HEK293 (cell line): ENCODE measurements at regions not wholly inside any gene's neighbourhood (a gene's known extent, or its start where the extent isn't known, plus 50 kb on each side); places are given as distances from the start of the nearest gene placed in this dataset.

Experiments
- CTCF ChIA-PET: fragments of 350-600 bp; formaldehyde crosslinking; extraction: SDS; loops from one replicate; lab custom pipeline; 2021; ENCODE audit warnings: antibody characterized with exemption; lab: Yijun Ruan, JAX
- POLR2A ChIA-PET: fragments of 300-600 bp; formaldehyde crosslinking; extraction: SDS; loops from one replicate; lab custom pipeline; 2020; ENCODE audit warnings: antibody characterized with exemption, inconsistent platforms; lab: Yijun Ruan, JAX
- H3K27ac ChIP-seq: fragments of 200-500 bp; sonication (Bioruptor generic); 2 replicates; pipeline ENCODE4 v1.5.1; 2014; ENCODE audit warnings: low read depth, low read length, control low read depth, inconsistent platforms; ENCODE audit errors: extremely low read depth
- H3K36me3 ChIP-seq, 2 experiments: fragments of 200-500 bp in 1 of 2; sonication (Bioruptor generic) in 1 of 2; 1 replicate in 1 of 2; 2 replicates in 1 of 2; pipeline ENCODE4 v1.5.1; 2014 to 2017; ENCODE audit warnings: inconsistent platforms in 2 of 2, low read length in 2 of 2; ENCODE audit not compliant: control insufficient read depth in 2 of 2, insufficient read depth in 1 of 2
- H3K4me1 ChIP-seq: fragments of 200-500 bp; sonication (Bioruptor generic); 2 replicates; pipeline ENCODE4 v1.5.1; 2014; ENCODE audit warnings: mild to moderate bottlenecking, low read length, inconsistent platforms; ENCODE audit not compliant: control insufficient read depth, insufficient read depth
- H3K4me3 ChIP-seq: 2 replicates; pipeline ENCODE4 v1.5.1; 2011; ENCODE audit warnings: low read depth, mild to moderate bottlenecking, control low read depth, low read length, moderate library complexity
- H3K9me3 ChIP-seq: fragments of 200-500 bp; sonication (Bioruptor generic); 2 replicates; pipeline ENCODE4 v1.5.1; 2014; ENCODE audit warnings: low read depth, low read length, inconsistent platforms; ENCODE audit not compliant: control insufficient read depth, insufficient read depth
- HOXA7 ChIP-seq: sonication (generic); formaldehyde crosslinking; IDR thresholded peaks from 2 replicates; pipeline ENCODE4 v1.8.1; 2022; ENCODE audit warnings: missing genetic modification reagents, borderline replicate concordance
- INSM2 ChIP-seq: fragments of 450-650 bp; formaldehyde crosslinking; IDR thresholded peaks from 2 replicates; pipeline ENCODE4 v1.5.1; 2016; ENCODE audit warnings: missing biosample characterization, missing genetic modification characterization
- KLF8 ChIP-seq: fragments of 450-650 bp; formaldehyde crosslinking; IDR thresholded peaks from 2 replicates; pipeline ENCODE4 v1.5.1; 2016; ENCODE audit warnings: missing biosample characterization, missing genetic modification characterization
- SETDB1 ChIP-seq: IDR thresholded peaks from one replicate; pipeline ENCODE4 v1.6.1; 2017; ENCODE audit warnings: mild to moderate bottlenecking, low read length, moderate library complexity, mixed read lengths; ENCODE audit not compliant: insufficient read length
- SP2 ChIP-seq: fragments of 450-650 bp; formaldehyde crosslinking; IDR thresholded peaks from 2 replicates; pipeline ENCODE4 v1.5.1; 2016; ENCODE audit warnings: missing biosample characterization, missing genetic modification characterization
- ZNF274 ChIP-seq, 2 experiments: fragments of 200-500 bp in 1 of 2; fragments of 450-650 bp in 1 of 2; sonication (Bioruptor generic) in 1 of 2; formaldehyde crosslinking in 1 of 2; IDR thresholded peaks; 2 replicates each; pipeline versions ENCODE4 v1.5.1 to v1.6.1; 2014 to 2016; ENCODE audit warnings: borderline replicate concordance in 1 of 2, inconsistent platforms in 1 of 2, low read length in 1 of 2, missing biosample characterization in 1 of 2, missing genetic modification characterization in 1 of 2
- ZNF292 ChIP-seq: fragments of 450-650 bp; formaldehyde crosslinking; IDR thresholded peaks from 2 replicates; pipeline ENCODE4 v1.5.1; 2016; ENCODE audit warnings: low read depth, missing biosample characterization, missing genetic modification characterization, borderline replicate concordance
- ZNF48 ChIP-seq: fragments of 450-650 bp; formaldehyde crosslinking; IDR thresholded peaks from 2 replicates; pipeline ENCODE4 v1.5.1; 2016; ENCODE audit warnings: missing biosample characterization, missing genetic modification characterization
- ZNF623 ChIP-seq: fragments of 450-650 bp; formaldehyde crosslinking; IDR thresholded peaks from 2 replicates; pipeline ENCODE4 v1.5.1; 2016; ENCODE audit warnings: missing biosample characterization, missing genetic modification characterization
- ZNF785 ChIP-seq: fragments of 450-650 bp; formaldehyde crosslinking; IDR thresholded peaks from 2 replicates; pipeline ENCODE4 v1.5.1; 2016; ENCODE audit warnings: missing biosample characterization, missing genetic modification characterization
- ZSCAN5A ChIP-seq: fragments of 450-650 bp; formaldehyde crosslinking; IDR thresholded peaks from 2 replicates; pipeline ENCODE4 v1.5.1; 2016; ENCODE audit warnings: missing biosample characterization, missing genetic modification characterization
- TF ChIP-seq, protein P1 (sequence below): fragments of 450-650 bp; formaldehyde crosslinking; IDR thresholded peaks from 2 replicates; pipeline ENCODE4 v1.5.1; 2016; ENCODE audit warnings: missing biosample characterization, missing genetic modification characterization
- TF ChIP-seq, protein P2 (sequence below): fragments of 450-650 bp; formaldehyde crosslinking; IDR thresholded peaks from 2 replicates; pipeline ENCODE4 v1.5.1; 2016; ENCODE audit warnings: missing biosample characterization, missing genetic modification characterization
- TF ChIP-seq, protein P3 (sequence below): fragments of 450-650 bp; formaldehyde crosslinking; IDR thresholded peaks from 2 replicates; pipeline ENCODE4 v1.5.1; 2016; ENCODE audit warnings: missing biosample characterization, missing genetic modification characterization
- TF ChIP-seq, protein P4 (sequence below): fragments of 450-650 bp; formaldehyde crosslinking; IDR thresholded peaks from 2 replicates; pipeline ENCODE4 v1.5.1; 2017; ENCODE audit warnings: missing biosample characterization, missing genetic modification characterization
- TF ChIP-seq, protein P5 (sequence below): fragments of 450-650 bp; formaldehyde crosslinking; IDR thresholded peaks from 2 replicates; pipeline ENCODE4 v1.5.1; 2016; ENCODE audit warnings: missing biosample characterization, missing genetic modification characterization

GRCh38 chr4:124455671-124456070 lies 256.9 kb downstream of the ANKRD50 start (continued):
- TF ChIP-seq, protein P1, sequence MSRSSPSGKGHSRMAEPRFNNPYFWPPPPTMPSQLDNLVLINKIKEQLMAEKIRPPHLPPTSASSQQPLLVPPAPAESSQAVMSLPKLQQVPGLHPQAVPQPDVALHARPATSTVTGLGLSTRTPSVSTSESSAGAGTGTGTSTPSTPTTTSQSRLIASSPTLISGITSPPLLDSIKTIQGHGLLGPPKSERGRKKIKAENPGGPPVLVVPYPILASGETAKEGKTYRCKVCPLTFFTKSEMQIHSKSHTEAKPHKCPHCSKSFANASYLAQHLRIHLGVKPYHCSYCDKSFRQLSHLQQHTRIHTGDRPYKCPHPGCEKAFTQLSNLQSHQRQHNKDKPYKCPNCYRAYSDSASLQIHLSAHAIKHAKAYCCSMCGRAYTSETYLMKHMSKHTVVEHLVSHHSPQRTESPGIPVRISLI, result no peak
- TF ChIP-seq SP2, result no peak
- TF ChIP-seq, all 188 proteins: peak for 0

DNA sequence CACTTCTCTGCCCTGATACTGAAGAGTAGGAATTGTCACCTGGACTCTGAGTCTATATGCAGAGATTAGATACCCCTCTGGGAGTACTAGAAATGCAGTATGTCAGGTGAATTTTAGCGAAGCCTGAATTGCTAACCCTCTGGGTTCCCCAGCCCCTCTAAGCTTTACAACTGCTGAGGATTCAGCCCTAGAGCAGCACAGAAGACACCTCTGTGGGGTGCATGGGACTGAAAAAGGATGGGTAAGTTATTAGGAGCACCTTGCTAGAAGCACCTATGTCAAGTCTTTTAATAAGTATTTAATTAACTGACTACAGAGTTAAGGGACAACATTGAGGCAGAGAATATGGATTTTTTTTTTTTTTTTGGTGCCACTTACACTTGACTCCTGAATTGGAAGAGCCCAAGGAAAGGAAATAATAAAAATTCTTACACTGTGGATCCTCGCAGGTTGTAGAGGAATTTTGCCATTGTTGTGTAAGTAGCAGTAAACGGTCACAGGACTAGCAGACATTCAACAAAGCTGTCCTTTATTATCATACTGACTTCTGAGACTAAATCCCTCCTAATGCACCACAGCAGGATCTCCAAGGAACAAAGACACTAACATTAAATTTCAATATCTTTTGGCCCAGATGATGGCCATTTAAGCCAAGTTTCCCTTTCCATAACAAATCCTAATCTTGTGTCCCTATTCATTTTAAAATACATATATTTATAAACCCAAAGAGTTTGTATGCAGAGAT lies 253.2 kb downstream of the ANKRD50 start:
- POLR2A ChIA-PET, result no interaction called here
- no peaks in the 10 kb centered on the region for H3K4me1 ChIP-seq
- TF ChIP-seq SETDB1, result no peak
- TF ChIP-seq, all 188 proteins: peak for 0
- no peak overlapping the region for H3K4me3 ChIP-seq
- H3K27ac ChIP-seq, result no peak overlapping the region
- no peaks in the 10 kb centered on the region for H3K36me3 ChIP-seq
- no peaks in the 10 kb centered on the region for H3K9me3 ChIP-seq
- CTCF ChIA-PET, result interaction anchor here (0.6 kb wide), 1 partner anchor 796 kb away, joined by 4 read pairs; no protein-coding TSS in a partner anchor

GRCh38 chr4:124459941-124460310 lies 252.6 kb downstream of the ANKRD50 start:
- ChIA-PET CTCF (no interaction called here), POLR2A (no interaction called here)
- Histone ChIP-seq H3K9me3 (no peaks in the 10 kb centered on the region), H3K4me3 (no peak overlapping the region), H3K36me3 (no peaks in the 10 kb centered on the region)
- TF ChIP-seq, protein P2, sequence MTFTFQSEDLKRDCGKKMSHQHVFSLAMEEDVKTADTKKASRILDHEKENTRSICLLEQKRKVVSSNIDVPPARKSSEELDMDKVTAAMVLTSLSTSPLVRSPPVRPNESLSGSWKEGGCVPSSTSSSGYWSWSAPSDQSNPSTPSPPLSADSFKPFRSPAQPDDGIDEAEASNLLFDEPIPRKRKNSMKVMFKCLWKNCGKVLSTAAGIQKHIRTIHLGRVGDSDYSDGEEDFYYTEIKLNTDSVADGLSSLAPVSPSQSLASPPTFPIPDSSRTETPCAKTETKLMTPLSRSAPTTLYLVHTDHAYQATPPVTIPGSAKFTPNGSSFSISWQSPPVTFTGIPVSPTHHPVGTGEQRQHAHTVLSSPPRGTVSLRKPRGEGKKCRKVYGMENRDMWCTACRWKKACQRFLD (tag by site-specific recombination), result no peak
- TF ChIP-seq, protein P3, sequence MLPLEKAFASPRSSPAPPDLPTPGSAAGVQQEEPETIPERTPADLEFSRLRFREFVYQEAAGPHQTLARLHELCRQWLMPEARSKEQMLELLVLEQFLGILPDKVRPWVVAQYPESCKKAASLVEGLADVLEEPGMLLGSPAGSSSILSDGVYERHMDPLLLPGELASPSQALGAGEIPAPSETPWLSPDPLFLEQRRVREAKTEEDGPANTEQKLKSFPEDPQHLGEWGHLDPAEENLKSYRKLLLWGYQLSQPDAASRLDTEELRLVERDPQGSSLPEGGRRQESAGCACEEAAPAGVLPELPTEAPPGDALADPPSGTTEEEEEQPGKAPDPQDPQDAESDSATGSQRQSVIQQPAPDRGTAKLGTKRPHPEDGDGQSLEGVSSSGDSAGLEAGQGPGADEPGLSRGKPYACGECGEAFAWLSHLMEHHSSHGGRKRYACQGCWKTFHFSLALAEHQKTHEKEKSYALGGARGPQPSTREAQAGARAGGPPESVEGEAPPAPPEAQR, result no peak
- TF ChIP-seq ZNF274 (IDR thresholded peaks at IDR 0.05; ENCODE audit: low read length) (no peak), ZNF274 (tag by site-specific recombination; IDR thresholded peaks at IDR 0.05; ENCODE audit: borderline replicate concordance) (no peak), ZNF48 (no peak), HOXA7 (CRISPR knock-in tag) (no peak), ZNF785 (tag by site-specific recombination) (no peak), ZNF292 (no peak), SETDB1 (no peak), KLF8 (tag by site-specific recombination) (no peak), ZNF623 (tag by site-specific recombination) (no peak), INSM2 (no peak), ZSCAN5A (no peak)
- TF ChIP-seq, protein P4, sequence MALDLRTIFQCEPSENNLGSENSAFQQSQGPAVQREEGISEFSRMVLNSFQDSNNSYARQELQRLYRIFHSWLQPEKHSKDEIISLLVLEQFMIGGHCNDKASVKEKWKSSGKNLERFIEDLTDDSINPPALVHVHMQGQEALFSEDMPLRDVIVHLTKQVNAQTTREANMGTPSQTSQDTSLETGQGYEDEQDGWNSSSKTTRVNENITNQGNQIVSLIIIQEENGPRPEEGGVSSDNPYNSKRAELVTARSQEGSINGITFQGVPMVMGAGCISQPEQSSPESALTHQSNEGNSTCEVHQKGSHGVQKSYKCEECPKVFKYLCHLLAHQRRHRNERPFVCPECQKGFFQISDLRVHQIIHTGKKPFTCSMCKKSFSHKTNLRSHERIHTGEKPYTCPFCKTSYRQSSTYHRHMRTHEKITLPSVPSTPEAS, result no peak
- TF ChIP-seq, protein P5, sequence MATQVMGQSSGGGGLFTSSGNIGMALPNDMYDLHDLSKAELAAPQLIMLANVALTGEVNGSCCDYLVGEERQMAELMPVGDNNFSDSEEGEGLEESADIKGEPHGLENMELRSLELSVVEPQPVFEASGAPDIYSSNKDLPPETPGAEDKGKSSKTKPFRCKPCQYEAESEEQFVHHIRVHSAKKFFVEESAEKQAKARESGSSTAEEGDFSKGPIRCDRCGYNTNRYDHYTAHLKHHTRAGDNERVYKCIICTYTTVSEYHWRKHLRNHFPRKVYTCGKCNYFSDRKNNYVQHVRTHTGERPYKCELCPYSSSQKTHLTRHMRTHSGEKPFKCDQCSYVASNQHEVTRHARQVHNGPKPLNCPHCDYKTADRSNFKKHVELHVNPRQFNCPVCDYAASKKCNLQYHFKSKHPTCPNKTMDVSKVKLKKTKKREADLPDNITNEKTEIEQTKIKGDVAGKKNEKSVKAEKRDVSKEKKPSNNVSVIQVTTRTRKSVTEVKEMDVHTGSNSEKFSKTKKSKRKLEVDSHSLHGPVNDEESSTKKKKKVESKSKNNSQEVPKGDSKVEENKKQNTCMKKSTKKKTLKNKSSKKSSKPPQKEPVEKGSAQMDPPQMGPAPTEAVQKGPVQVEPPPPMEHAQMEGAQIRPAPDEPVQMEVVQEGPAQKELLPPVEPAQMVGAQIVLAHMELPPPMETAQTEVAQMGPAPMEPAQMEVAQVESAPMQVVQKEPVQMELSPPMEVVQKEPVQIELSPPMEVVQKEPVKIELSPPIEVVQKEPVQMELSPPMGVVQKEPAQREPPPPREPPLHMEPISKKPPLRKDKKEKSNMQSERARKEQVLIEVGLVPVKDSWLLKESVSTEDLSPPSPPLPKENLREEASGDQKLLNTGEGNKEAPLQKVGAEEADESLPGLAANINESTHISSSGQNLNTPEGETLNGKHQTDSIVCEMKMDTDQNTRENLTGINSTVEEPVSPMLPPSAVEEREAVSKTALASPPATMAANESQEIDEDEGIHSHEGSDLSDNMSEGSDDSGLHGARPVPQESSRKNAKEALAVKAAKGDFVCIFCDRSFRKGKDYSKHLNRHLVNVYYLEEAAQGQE (tag by site-specific recombination), result no peak
- TF ChIP-seq, all 188 proteins: peak for 0
- no peak overlapping the region for H3K27ac ChIP-seq
- H3K4me1 ChIP-seq, result no peaks in the 10 kb centered on the region
